GM23338 (cell line): ENCODE measurements at regions not wholly inside any gene's neighbourhood (a gene's known extent, or its start where the extent isn't known, plus 50 kb on each side); places are given as distances from the start of the nearest gene placed in this dataset.

ENCODE experiments used
- ATAC-seq: fragments of 200-7000 bp; cut with Tn5 transposase; 3 replicates; pipeline ENCODE4 v1.9.1; 2020
- DNase-seq: peaks from one replicate; pipeline ENCODE4 v3.0.0-alpha.2; 2015; ENCODE audit warnings: low spot score
- H2AFZ ChIP-seq: fragments of 200-600 bp; sonication (generic); 2 replicates; pipeline ENCODE4 v1.8.0; 2016; ENCODE audit warnings: antibody characterized with exemption, mild to moderate bottlenecking, moderate library complexity
- H3F3A ChIP-seq: fragments of 200-600 bp; sonication (generic); replicated peaks from 2 replicates; pipeline ENCODE4 v1.8.0; 2017; ENCODE audit warnings: antibody characterized with exemption, mixed run types, low read depth
- H3K27ac ChIP-seq: fragments of 200-600 bp; sonication (generic); 2 replicates; pipeline ENCODE4 v1.6.1; 2016; ENCODE audit warnings: low read depth
- H3K27me3 ChIP-seq: fragments of 200-600 bp; sonication (generic); 2 replicates; pipeline ENCODE4 v1.8.0; 2016; ENCODE audit warnings: mild to moderate bottlenecking, mixed run types, moderate library complexity; ENCODE audit not compliant: insufficient read depth
- H3K36me3 ChIP-seq: fragments of 200-600 bp; sonication (generic); 2 replicates; pipeline ENCODE4 v1.8.0; 2016; ENCODE audit warnings: mild to moderate bottlenecking; ENCODE audit not compliant: insufficient read depth
- H3K4me1 ChIP-seq: fragments of 200-600 bp; sonication (generic); 2 replicates; pipeline ENCODE4 v1.8.0; 2016; ENCODE audit warnings: mild to moderate bottlenecking, moderate library complexity; ENCODE audit not compliant: insufficient read depth
- H3K4me2 ChIP-seq: fragments of 200-600 bp; sonication (generic); 2 replicates; pipeline ENCODE4 v1.7.1; 2017; ENCODE audit warnings: mixed run types
- H3K4me3 ChIP-seq: fragments of 200-600 bp; sonication (generic); 2 replicates; pipeline ENCODE4 v1.6.1; 2016; ENCODE audit warnings: mixed run types
- H3K79me2 ChIP-seq: fragments of 200-600 bp; sonication (generic); replicated peaks from 2 replicates; pipeline ENCODE4 v1.8.0; 2017; ENCODE audit warnings: mild to moderate bottlenecking; ENCODE audit not compliant: insufficient read depth
- H3K9me2 ChIP-seq: fragments of 200-600 bp; sonication (generic); 2 replicates; pipeline ENCODE4 v1.8.0; 2017; ENCODE audit not compliant: insufficient read depth
- H4K20me1 ChIP-seq: fragments of 200-600 bp; sonication (generic); replicated peaks from 2 replicates; pipeline ENCODE4 v1.8.0; 2017; ENCODE audit warnings: mild to moderate bottlenecking; ENCODE audit not compliant: insufficient read depth
- H3K27ac Mint-ChIP-seq: 2 replicates; pipeline ENCODE4 v1.8.0; 2020; ENCODE audit warnings: inconsistent platforms, mild to moderate bottlenecking, moderate library complexity, mixed read lengths
- H3K27me3 Mint-ChIP-seq: 3 replicates; pipeline ENCODE4 v1.8.0; 2022; ENCODE audit warnings: low read depth, mild to moderate bottlenecking, moderate library complexity, mixed read lengths, inconsistent platforms; ENCODE audit not compliant: insufficient read depth, poor library complexity
- H3K36me3 Mint-ChIP-seq: 3 replicates; pipeline ENCODE4 v1.8.0; 2021; ENCODE audit warnings: low read depth, mild to moderate bottlenecking, inconsistent platforms, moderate library complexity, mixed read lengths
- H3K4me1 Mint-ChIP-seq: 3 replicates; pipeline ENCODE4 v1.8.0; 2020; ENCODE audit warnings: mild to moderate bottlenecking, inconsistent platforms, mixed read lengths
- H3K4me3 Mint-ChIP-seq: 3 replicates; pipeline ENCODE4 v1.8.0; 2021; ENCODE audit warnings: moderate library complexity, mild to moderate bottlenecking, inconsistent platforms, mixed read lengths
- H3K9me3 Mint-ChIP-seq: 3 replicates; pipeline ENCODE4 v1.8.0; 2020; ENCODE audit warnings: moderate library complexity, mild to moderate bottlenecking, inconsistent platforms, mixed read lengths
- CREB1 ChIP-seq: fragments of 250-450 bp; sonication (Bioruptor Pico); IDR thresholded peaks from 2 replicates; pipeline ENCODE4 v1.5.0; 2020; ENCODE audit warnings: low read depth, mild to moderate bottlenecking, moderate library complexity
- EZH2 ChIP-seq: fragments of 200-600 bp; sonication (generic); IDR thresholded peaks from one replicate; pipeline ENCODE4 v1.8.0; 2017; ENCODE audit warnings: antibody characterized with exemption, mild to moderate bottlenecking, low read depth; ENCODE audit not compliant: unreplicated experiment
- EZH2phosphoT487 ChIP-seq: fragments of 200-600 bp; sonication (generic); IDR thresholded peaks from one replicate; pipeline ENCODE4 v1.8.1; 2018; ENCODE audit warnings: antibody characterized with exemption; ENCODE audit not compliant: unreplicated experiment
- JUNB ChIP-seq: IDR thresholded peaks from one replicate; pipeline ENCODE4 v1.6.1; 2016; ENCODE audit warnings: antibody characterized with exemption; ENCODE audit not compliant: unreplicated experiment
- POLR2AphosphoS5 ChIP-seq: IDR thresholded peaks from 2 replicates; pipeline ENCODE4 v1.6.1; 2016; ENCODE audit warnings: antibody characterized with exemption, low read depth
- REST ChIP-seq: IDR thresholded peaks from one replicate; pipeline ENCODE4 v1.6.1; 2018; ENCODE audit warnings: antibody characterized with exemption; ENCODE audit not compliant: unreplicated experiment
- STAT1 ChIP-seq: IDR thresholded peaks from one replicate; pipeline ENCODE4 v1.6.1; 2016; ENCODE audit warnings: antibody characterized with exemption; ENCODE audit not compliant: unreplicated experiment
- ZNF331 ChIP-seq: fragments of 250-450 bp; sonication (Bioruptor Pico); IDR thresholded peaks from 2 replicates; pipeline ENCODE4 v1.5.0; 2020; ENCODE audit warnings: low read depth, mild to moderate bottlenecking, moderate library complexity
- TF ChIP-seq, protein P1 (sequence below), 2 experiments: fragments of 200-600 bp in 1 of 2; sonication (generic) in 1 of 2; conservative IDR thresholded peaks; 2 replicates each; pipeline versions ENCODE4 v1.5.1 to v1.6.1; 2016 to 2017; ENCODE audit warnings: antibody characterized with exemption in 2 of 2, low read depth in 2 of 2, mild to moderate bottlenecking in 2 of 2, moderate library complexity in 1 of 2
- TF ChIP-seq, protein P2 (sequence below): IDR thresholded peaks from 2 replicates; pipeline ENCODE4 v1.6.1; 2016; ENCODE audit warnings: antibody characterized with exemption

- TF ChIP-seq POLR2AphosphoS5, result no peak
- TF ChIP-seq, protein P1, sequence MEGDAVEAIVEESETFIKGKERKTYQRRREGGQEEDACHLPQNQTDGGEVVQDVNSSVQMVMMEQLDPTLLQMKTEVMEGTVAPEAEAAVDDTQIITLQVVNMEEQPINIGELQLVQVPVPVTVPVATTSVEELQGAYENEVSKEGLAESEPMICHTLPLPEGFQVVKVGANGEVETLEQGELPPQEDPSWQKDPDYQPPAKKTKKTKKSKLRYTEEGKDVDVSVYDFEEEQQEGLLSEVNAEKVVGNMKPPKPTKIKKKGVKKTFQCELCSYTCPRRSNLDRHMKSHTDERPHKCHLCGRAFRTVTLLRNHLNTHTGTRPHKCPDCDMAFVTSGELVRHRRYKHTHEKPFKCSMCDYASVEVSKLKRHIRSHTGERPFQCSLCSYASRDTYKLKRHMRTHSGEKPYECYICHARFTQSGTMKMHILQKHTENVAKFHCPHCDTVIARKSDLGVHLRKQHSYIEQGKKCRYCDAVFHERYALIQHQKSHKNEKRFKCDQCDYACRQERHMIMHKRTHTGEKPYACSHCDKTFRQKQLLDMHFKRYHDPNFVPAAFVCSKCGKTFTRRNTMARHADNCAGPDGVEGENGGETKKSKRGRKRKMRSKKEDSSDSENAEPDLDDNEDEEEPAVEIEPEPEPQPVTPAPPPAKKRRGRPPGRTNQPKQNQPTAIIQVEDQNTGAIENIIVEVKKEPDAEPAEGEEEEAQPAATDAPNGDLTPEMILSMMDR (conservative IDR thresholded peaks at IDR 0.05; ENCODE audit: low read depth in 2 of 2), result no peak
- TF ChIP-seq REST, result no peak
Observed at GRCh38 chr20:62550087-62550632, 74.4 kb upstream of the GATA5 start (continued).

DNA sequence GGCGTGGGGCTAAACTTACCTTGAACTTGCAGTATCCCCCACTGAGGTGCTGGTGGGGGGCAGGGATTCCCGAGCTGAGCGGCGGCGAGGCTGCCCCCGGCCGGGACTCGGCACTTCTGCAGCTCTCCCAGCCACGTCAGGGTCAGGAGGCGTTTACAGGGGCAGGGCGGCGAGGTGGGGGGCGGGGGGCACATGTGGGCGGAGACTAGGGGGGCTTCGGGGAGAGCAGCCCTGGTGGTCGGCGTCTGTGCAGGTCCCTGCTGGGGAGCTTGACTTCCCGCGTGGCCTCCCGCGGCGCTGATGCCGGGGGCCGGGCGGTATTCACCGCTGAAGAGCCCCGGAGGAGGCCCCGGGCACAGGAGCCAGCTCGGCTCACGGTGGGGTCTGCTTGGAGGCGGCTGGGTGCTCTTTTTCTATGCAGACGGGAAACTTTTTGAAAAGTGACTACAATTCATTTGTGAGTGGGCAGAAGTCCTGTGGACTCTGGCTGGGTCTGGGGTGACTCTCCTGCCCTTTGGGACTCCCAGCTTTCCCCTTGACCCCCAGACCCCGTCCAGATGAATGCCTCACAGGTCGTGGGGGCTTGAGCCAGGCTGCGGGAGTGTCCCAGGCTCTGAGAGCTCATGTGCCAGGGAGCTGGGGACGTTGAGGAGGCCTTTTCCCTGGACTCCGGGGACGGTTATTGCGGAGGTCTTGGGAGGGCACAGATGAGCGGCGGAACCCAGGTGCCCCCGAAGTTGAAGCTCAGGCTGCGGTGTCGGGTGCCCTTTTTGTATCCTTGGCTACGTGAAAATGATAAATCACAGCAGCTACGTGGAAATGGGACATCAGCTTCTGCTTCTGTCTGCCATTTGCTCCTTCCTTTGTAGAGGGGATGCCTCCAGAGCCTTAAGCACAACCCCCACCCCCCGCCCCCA is 75.9 kb upstream of the GATA5 start:
- Histone ChIP-seq H3F3A (no peaks in the 10 kb centered on the region), H3K9me2 (no peaks in the 10 kb centered on the region), H3K27me3 (peaks cover 17% of the 10 kb centered on the region), H3K27ac (no peak overlapping the region), H3K79me2 (no peaks in the 10 kb centered on the region), H2AFZ (0 out of 2 replicates have a peak overlapping the region, but pooled peaks have one; percentile 59), H4K20me1 (no peaks in the 10 kb centered on the region), H3K36me3 (no peaks in the 10 kb centered on the region), H3K4me1 (peaks cover 3% of the 10 kb centered on the region; the same call in 1 of the 2 replicates), H3K4me3 (peak overlapping the region; percentile 66), H3K4me2 (peak overlapping the region; percentile 90)
- Mint-ChIP-seq H3K4me3 (peak overlapping the region; percentile 61; the same call in 2 of the 3 replicates), H3K9me3 (no peaks in the 10 kb centered on the region), H3K4me1 (peaks cover 12% of the 10 kb centered on the region), H3K36me3 (no peaks in the 10 kb centered on the region; the same call in 2 of the 3 replicates), H3K27ac (no peak overlapping the region), H3K27me3 (peaks cover 31% of the 10 kb centered on the region)
- DNase-seq, result peak; percentile 47
- ATAC-seq, result peak; percentile 28
- TF ChIP-seq POLR2AphosphoS5 (no peak), STAT1 (no peak), EZH2phosphoT487 (no peak), JUNB (no peak), CREB1 (CRISPR knock-in tag) (no peak), ZNF331 (CRISPR knock-in tag) (no peak), EZH2 (no peak)
- TF ChIP-seq, protein P2, sequence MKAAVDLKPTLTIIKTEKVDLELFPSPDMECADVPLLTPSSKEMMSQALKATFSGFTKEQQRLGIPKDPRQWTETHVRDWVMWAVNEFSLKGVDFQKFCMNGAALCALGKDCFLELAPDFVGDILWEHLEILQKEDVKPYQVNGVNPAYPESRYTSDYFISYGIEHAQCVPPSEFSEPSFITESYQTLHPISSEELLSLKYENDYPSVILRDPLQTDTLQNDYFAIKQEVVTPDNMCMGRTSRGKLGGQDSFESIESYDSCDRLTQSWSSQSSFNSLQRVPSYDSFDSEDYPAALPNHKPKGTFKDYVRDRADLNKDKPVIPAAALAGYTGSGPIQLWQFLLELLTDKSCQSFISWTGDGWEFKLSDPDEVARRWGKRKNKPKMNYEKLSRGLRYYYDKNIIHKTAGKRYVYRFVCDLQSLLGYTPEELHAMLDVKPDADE, result no peak
- TF ChIP-seq, protein P1 (conservative IDR thresholded peaks at IDR 0.05; ENCODE audit: low read depth in 2 of 2), result no peak
